Fibroblast of lung (primary cell): ENCODE measurements at regions not wholly inside any gene's neighbourhood (a gene's known extent, or its start where the extent isn't known, plus 50 kb on each side); places are given as distances from the start of the nearest gene placed in this dataset.
"Not testable (repeated sequence)": the region's sequence is repeated elsewhere in the genome, so short reads cannot be mapped to it uniquely, and the experiment has no call there.

Experiments used
- DNase-seq, 2 donors: peaks; one replicate each; pipeline versions ENCODE4 v3.0.0 to v3.0.0-alpha.2; 2010; ENCODE audit warnings: low read depth in 2 of 2
- H2AFZ ChIP-seq: 2 replicates; pipeline ENCODE4 v1.5.1; 2012; ENCODE audit warnings: low read length, control low read depth, inconsistent platforms
- H3K27ac ChIP-seq: 2 replicates; pipeline ENCODE4 v1.5.1; 2011; ENCODE audit warnings: low read length, control low read depth; ENCODE audit not compliant: insufficient read depth
- H3K27me3 ChIP-seq: 2 replicates; pipeline ENCODE4 v1.5.1; 2011; ENCODE audit warnings: mild to moderate bottlenecking, low read length; ENCODE audit not compliant: control insufficient read depth, insufficient read depth
- H3K36me3 ChIP-seq: 2 replicates; pipeline ENCODE4 v1.5.1; 2011; ENCODE audit warnings: low read length; ENCODE audit not compliant: control insufficient read depth, insufficient read depth
- H3K4me1 ChIP-seq: 2 replicates; pipeline ENCODE4 v1.5.1; 2011; ENCODE audit warnings: low read length; ENCODE audit not compliant: control insufficient read depth, insufficient read depth; ENCODE audit errors: extremely low read depth
- H3K4me2 ChIP-seq: 2 replicates; pipeline ENCODE4 v1.5.1; 2011; ENCODE audit warnings: low read length, control low read depth; ENCODE audit not compliant: insufficient read depth; ENCODE audit errors: extremely low read depth
- H3K4me3 ChIP-seq, 4 experiments: fragments of 200-600 bp in 1 of 4; sonication (generic) in 1 of 4; replicated peaks in 1 of 4; 2 replicates each; pipeline ENCODE4 v1.5.1; 2011 to 2016; ENCODE audit warnings: low read length in 4 of 4, low read depth in 3 of 4, mild to moderate bottlenecking in 3 of 4, control low read depth in 2 of 4, inconsistent platforms in 1 of 4, mixed read lengths in 1 of 4; ENCODE audit not compliant: insufficient read depth in 1 of 4; ENCODE audit errors: control extremely low read depth in 1 of 4
- H3K79me2 ChIP-seq: 2 replicates; pipeline ENCODE4 v1.5.1; 2012; ENCODE audit warnings: mild to moderate bottlenecking, low read length, inconsistent platforms; ENCODE audit not compliant: control insufficient read depth, insufficient read depth
- H3K9ac ChIP-seq: 2 replicates; pipeline ENCODE4 v1.5.1; 2011; ENCODE audit warnings: mild to moderate bottlenecking, low read length, control low read depth; ENCODE audit not compliant: insufficient read depth
- H3K9me3 ChIP-seq: 2 replicates; pipeline ENCODE4 v1.5.1; 2012; ENCODE audit warnings: low read depth, low read length; ENCODE audit not compliant: control insufficient read depth, insufficient read depth
- H4K20me1 ChIP-seq: 2 replicates; pipeline ENCODE4 v1.5.1; 2011; ENCODE audit warnings: low read length; ENCODE audit not compliant: control insufficient read depth, insufficient read depth; ENCODE audit errors: extremely low read depth
- CTCF ChIP-seq, 2 donors: IDR thresholded peaks in 1 of 2; conservative IDR thresholded peaks in 1 of 2; 1 replicate in 1 of 2; 2 replicates in 1 of 2; pipeline ENCODE4 v1.5.1; 2011 to 2012; ENCODE audit warnings: low read length in 2 of 2, control low read depth in 1 of 2, inconsistent platforms in 1 of 2, low read depth in 1 of 2, mild to moderate bottlenecking in 1 of 2
- EZH2 ChIP-seq: IDR thresholded peaks from 2 replicates; pipeline ENCODE4 v1.5.1; 2012; ENCODE audit warnings: low read length, control low read depth, mild to moderate bottlenecking; ENCODE audit errors: missing control alignments

GRCh38 chr3:5505163-5505562 is 317.7 kb downstream of the EDEM1 start:
- no peaks in the 10 kb centered on the region for H3K79me2 ChIP-seq
- TF ChIP-seq CTCF (conservative IDR thresholded peaks at IDR 0.05 in 1 of 2, IDR thresholded peaks at IDR 0.05 in 1 of 2; ENCODE audit: low read depth in 1 of 2, low read length in 2 of 2) = no peak
- TF ChIP-seq EZH2 = no peak
- H3K4me3 ChIP-seq = no peak overlapping the region
- H4K20me1 ChIP-seq = no peaks in the 10 kb centered on the region
- H3K9ac ChIP-seq = no peak overlapping the region
- H3K9me3 ChIP-seq = no peaks in the 10 kb centered on the region
- no peaks in the 10 kb centered on the region for H3K4me1 ChIP-seq
- no peak overlapping the region for H3K27ac ChIP-seq
- H3K36me3 ChIP-seq = no peaks in the 10 kb centered on the region
- DNase-seq = no peak
- no peaks in the 10 kb centered on the region for H3K27me3 ChIP-seq
- H2AFZ ChIP-seq = no peak overlapping the region
- no peak overlapping the region for H3K4me2 ChIP-seq

GRCh38 chr3:5505997-5506396 is 318.5 kb downstream of the EDEM1 start:
- no peak overlapping the region for H3K4me2 ChIP-seq
- no peaks in the 10 kb centered on the region for H3K79me2 ChIP-seq
- no peak for TF ChIP-seq CTCF (conservative IDR thresholded peaks at IDR 0.05 in 1 of 2, IDR thresholded peaks at IDR 0.05 in 1 of 2; ENCODE audit: low read depth in 1 of 2, low read length in 2 of 2)
- no peak for TF ChIP-seq EZH2
- H3K4me3 ChIP-seq = no peak overlapping the region
- H3K9me3 ChIP-seq = no peaks in the 10 kb centered on the region
- DNase-seq = no peak
- no peaks in the 10 kb centered on the region for H3K36me3 ChIP-seq
- H3K27me3 ChIP-seq = no peaks in the 10 kb centered on the region
- H3K9ac ChIP-seq = no peak overlapping the region
- H4K20me1 ChIP-seq = no peaks in the 10 kb centered on the region
- H3K27ac ChIP-seq = no peak overlapping the region
- no peak overlapping the region for H2AFZ ChIP-seq
- H3K4me1 ChIP-seq = no peaks in the 10 kb centered on the region

- H4K20me1 ChIP-seq, H3K4me1 ChIP-seq, H3K4me3 ChIP-seq, H3K79me2 ChIP-seq, H3K4me2 ChIP-seq, H3K27ac ChIP-seq, H3K9ac ChIP-seq, H3K27me3 ChIP-seq, DNase-seq, H3K9me3 ChIP-seq, H2AFZ ChIP-seq, H3K36me3 ChIP-seq: not testable (repeated sequence)
These were observed 321.4 kb downstream of the EDEM1 start for GRCh38 chr3:5508860-5509259.

- no peaks in the 10 kb centered on the region for H3K36me3 ChIP-seq
- no peak overlapping the region for H2AFZ ChIP-seq
- H3K79me2 ChIP-seq = no peaks in the 10 kb centered on the region
- H3K4me2 ChIP-seq = no peak overlapping the region
- no peaks in the 10 kb centered on the region for H3K27me3 ChIP-seq
- no peak overlapping the region for H3K4me3 ChIP-seq
- no peak for TF ChIP-seq EZH2
- no peak for TF ChIP-seq CTCF (conservative IDR thresholded peaks at IDR 0.05 in 1 of 2, IDR thresholded peaks at IDR 0.05 in 1 of 2; ENCODE audit: low read depth in 1 of 2, low read length in 2 of 2)
- no peaks in the 10 kb centered on the region for H3K9me3 ChIP-seq
- no peak overlapping the region for H3K27ac ChIP-seq
- DNase-seq = no peak
- no peak overlapping the region for H3K9ac ChIP-seq
- no peaks in the 10 kb centered on the region for H4K20me1 ChIP-seq
- no peaks in the 10 kb centered on the region for H3K4me1 ChIP-seq
These were observed 322.8 kb downstream of the EDEM1 start for GRCh38 chr3:5510300-5510699.
